ENCODE measurements at regions not wholly inside any gene's neighbourhood (a gene's known extent, or its start where the extent isn't known, plus 50 kb on each side); places are given as distances from the start of the nearest gene placed in this dataset.

- H3K4me3 Mint-ChIP-seq, result peak overlapping the region in 2 of 4 donors; percentile 39 to 68
- no peak overlapping the region for H3K27ac Mint-ChIP-seq
- peaks cover 3% of the 10 kb centered on the region for H3K27me3 Mint-ChIP-seq
- H3K9me3 Mint-ChIP-seq, result no peaks in the 10 kb centered on the region
- no peaks in the 10 kb centered on the region for H3K36me3 Mint-ChIP-seq
- peaks cover 0 to 7% (median 2%) of the 10 kb centered on the region in 3 donors for H3K4me1 Mint-ChIP-seq
These were observed 90.8 kb upstream of the SLC25A33 start for GRCh38 chr1:9448132-9449109.

- Mint-ChIP-seq H3K4me1 (peaks cover 0 to 11% (median 2%) of the 10 kb centered on the region in 3 donors), H3K9me3 (no peaks in the 10 kb centered on the region), H3K27me3 (peaks cover 3% of the 10 kb centered on the region), H3K4me3 (no peak overlapping the region), H3K36me3 (no peaks in the 10 kb centered on the region), H3K27ac (no peak overlapping the region)
These were observed 90.1 kb upstream of the SLC25A33 start for GRCh38 chr1:9449110-9449627.

- Mint-ChIP-seq H3K9me3 (no peaks in the 10 kb centered on the region), H3K4me3 (no peak overlapping the region), H3K36me3 (no peaks in the 10 kb centered on the region), H3K27ac (no peak overlapping the region), H3K4me1 (peaks cover 0 to 11% (median 2%) of the 10 kb centered on the region in 3 donors), H3K27me3 (peaks cover 7% of the 10 kb centered on the region)
These were observed 89.1 kb upstream of the SLC25A33 start for GRCh38 chr1:9449976-9450696.

- Mint-ChIP-seq H3K27me3 (peaks cover 9% of the 10 kb centered on the region), H3K9me3 (no peaks in the 10 kb centered on the region), H3K36me3 (no peaks in the 10 kb centered on the region), H3K4me3 (no peak overlapping the region), H3K4me1 (peaks cover 0 to 11% (median 2%) of the 10 kb centered on the region in 3 donors), H3K27ac (no peak overlapping the region)
These were observed 88.2 kb upstream of the SLC25A33 start for GRCh38 chr1:9451081-9451480.

GRCh38 chr1:9452516-9453140 lies 86.6 kb upstream of the SLC25A33 start:
- no peak overlapping the region for H3K27ac Mint-ChIP-seq
- no peak overlapping the region for H3K4me3 Mint-ChIP-seq
- peaks cover 0 to 11% (median 2%) of the 10 kb centered on the region in 3 donors for H3K4me1 Mint-ChIP-seq
- H3K9me3 Mint-ChIP-seq, result no peaks in the 10 kb centered on the region
- no peaks in the 10 kb centered on the region for H3K36me3 Mint-ChIP-seq
- H3K27me3 Mint-ChIP-seq, result peaks cover 9% of the 10 kb centered on the region

- Mint-ChIP-seq H3K27me3 (peaks cover 7% of the 10 kb centered on the region), H3K27ac (no peak overlapping the region), H3K36me3 (no peaks in the 10 kb centered on the region)
These were observed 85.9 kb upstream of the SLC25A33 start for GRCh38 chr1:9453375-9453774.

GRCh38 chr1:9453779-9454418 lies 85.4 kb upstream of the SLC25A33 start:
- no peak overlapping the region for H3K4me3 Mint-ChIP-seq
- no peaks in the 10 kb centered on the region for H3K36me3 Mint-ChIP-seq
- H3K4me1 Mint-ChIP-seq, result peaks cover 0 to 7% (median 0%) of the 10 kb centered on the region in 3 donors
- H3K27ac Mint-ChIP-seq, result peak overlapping the region in 1 of 3 donors; percentile 83
- H3K9me3 Mint-ChIP-seq, result no peaks in the 10 kb centered on the region
- peaks cover 7% of the 10 kb centered on the region for H3K27me3 Mint-ChIP-seq

More at GRCh38 chr1:9453375-9453774, 85.9 kb upstream of the SLC25A33 start:
- Mint-ChIP-seq H3K4me1 (peaks cover 0 to 8% (median 2%) of the 10 kb centered on the region in 3 donors), H3K9me3 (no peaks in the 10 kb centered on the region), H3K4me3 (no peak overlapping the region)

GRCh38 chr1:9454494-9455066 lies 84.7 kb upstream of the SLC25A33 start:
- Mint-ChIP-seq H3K27me3 (peaks cover 7% of the 10 kb centered on the region), H3K4me1 (peaks cover 0 to 5% (median 0%) of the 10 kb centered on the region in 3 donors), H3K9me3 (no peaks in the 10 kb centered on the region), H3K4me3 (no peak overlapping the region), H3K36me3 (no peaks in the 10 kb centered on the region), H3K27ac (peak overlapping the region in 1 of 3 donors; percentile 83)

- Mint-ChIP-seq H3K9me3 (no peaks in the 10 kb centered on the region), H3K4me3 (no peak overlapping the region), H3K36me3 (no peaks in the 10 kb centered on the region), H3K27ac (no peak overlapping the region), H3K27me3 (peaks cover 7% of the 10 kb centered on the region), H3K4me1 (peaks cover 0 to 5% (median 0%) of the 10 kb centered on the region in 3 donors)
These were observed 83.6 kb upstream of the SLC25A33 start for GRCh38 chr1:9455487-9456234.

- Mint-ChIP-seq H3K4me3 (no peak overlapping the region), H3K27ac (peak overlapping the region in 1 of 3 donors; percentile 60), H3K9me3 (no peaks in the 10 kb centered on the region), H3K36me3 (no peaks in the 10 kb centered on the region), H3K27me3 (peaks cover 7% of the 10 kb centered on the region), H3K4me1 (peaks cover 0 to 5% (median 0%) of the 10 kb centered on the region in 3 donors)
These were observed 82.4 kb upstream of the SLC25A33 start for GRCh38 chr1:9456833-9457232.

- H3K27me3 Mint-ChIP-seq, result peaks cover 2% of the 10 kb centered on the region
- H3K27ac Mint-ChIP-seq, result no peak overlapping the region
- H3K4me3 Mint-ChIP-seq, result no peak overlapping the region
- no peaks in the 10 kb centered on the region for H3K4me1 Mint-ChIP-seq
- no peaks in the 10 kb centered on the region for H3K36me3 Mint-ChIP-seq
- H3K9me3 Mint-ChIP-seq, result no peaks in the 10 kb centered on the region
These were observed 79.4 kb upstream of the SLC25A33 start for GRCh38 chr1:9459816-9460407.

GRCh38 chr1:9465640-9466039 lies 73.6 kb upstream of the SLC25A33 start:
- no peaks in the 10 kb centered on the region for H3K4me1 Mint-ChIP-seq
- H3K36me3 Mint-ChIP-seq, result no peaks in the 10 kb centered on the region
- no peak overlapping the region for H3K27ac Mint-ChIP-seq
- H3K27me3 Mint-ChIP-seq, result peaks cover 20% of the 10 kb centered on the region
- no peak overlapping the region for H3K4me3 Mint-ChIP-seq
- H3K9me3 Mint-ChIP-seq, result no peaks in the 10 kb centered on the region

Measured in IgD-negative memory B cell (primary cell).